Fibroblast of skin of right quadriceps (primary cell): ENCODE measurements at regions not wholly inside any gene's neighbourhood (a gene's known extent, or its start where the extent isn't known, plus 50 kb on each side); places are given as distances from the start of the nearest gene placed in this dataset.
A peak's percentile ranks its signal among the peaks of the same experiment; 100 is the strongest.

Experiments
- DNase-seq: peaks from one replicate; pipeline ENCODE4 v3.0.0-alpha.2; 2013

- no peak for DNase-seq
Observed at GRCh38 chr10:128318366-128318765, 192.1 kb upstream of the MKI67 start.

- DNase-seq: no peak
Observed at GRCh38 chr10:128318913-128319312, 192.7 kb upstream of the MKI67 start.

GRCh38 chr10:128322106-128322505 is 195.9 kb upstream of the MKI67 start:
- DNase-seq: no peak

GRCh38 chr10:128322950-128323349 is 196.7 kb upstream of the MKI67 start:
- no peak for DNase-seq

- DNase-seq: no peak
Observed at GRCh38 chr10:128324058-128324827, 198.0 kb upstream of the MKI67 start.

- DNase-seq: no peak
Observed at GRCh38 chr10:128325788-128326187, 199.6 kb upstream of the MKI67 start.

- no peak for DNase-seq
Observed at GRCh38 chr10:128326251-128326650, 200.0 kb upstream of the MKI67 start.

- no peak for DNase-seq
Observed at GRCh38 chr10:128326851-128327250, 200.6 kb upstream of the MKI67 start.

- DNase-seq: no peak
Observed at GRCh38 chr10:128336401-128336800, 210.2 kb upstream of the MKI67 start.

GRCh38 chr10:128337860-128338378 is 211.7 kb upstream of the MKI67 start:
- peak; percentile 2 for DNase-seq

GRCh38 chr10:128338951-128339350 is 212.7 kb upstream of the MKI67 start:
- no peak for DNase-seq

GRCh38 chr10:128339753-128340152 is 213.5 kb upstream of the MKI67 start:
- DNase-seq: no peak

GRCh38 chr10:128345353-128345752 is 219.1 kb upstream of the MKI67 start:
- DNase-seq: no peak

- DNase-seq: no peak
Observed at GRCh38 chr10:128360783-128361182, 234.6 kb upstream of the MKI67 start.

- DNase-seq: no peak
Observed at GRCh38 chr10:128361487-128361886, 235.3 kb upstream of the MKI67 start.

GRCh38 chr10:128362514-128362913 is 236.3 kb upstream of the MKI67 start:
- DNase-seq: no peak

- DNase-seq: no peak
Observed at GRCh38 chr10:128364631-128365030, 238.4 kb upstream of the MKI67 start.

GRCh38 chr10:128365156-128365725 is 239.0 kb upstream of the MKI67 start:
- DNase-seq: no peak

- no peak for DNase-seq
Observed at GRCh38 chr10:128367807-128368206, 241.6 kb upstream of the MKI67 start.

- DNase-seq: no peak
Observed at GRCh38 chr10:128369101-128369650, 243.0 kb upstream of the MKI67 start.

- DNase-seq: no peak
Observed at GRCh38 chr10:128373071-128373749, 247.0 kb upstream of the MKI67 start.

GRCh38 chr10:128373831-128374230 is 247.6 kb upstream of the MKI67 start:
- no peak for DNase-seq

GRCh38 chr10:128375171-128375570 is 248.9 kb upstream of the MKI67 start:
- no peak for DNase-seq
